Neuronal stem cell (in vitro differentiated cells): ENCODE measurements at regions not wholly inside any gene's neighbourhood (a gene's known extent, or its start where the extent isn't known, plus 50 kb on each side); places are given as distances from the start of the nearest gene placed in this dataset.
A peak's percentile ranks its signal among the peaks of the same experiment; 100 is the strongest.

Experiments
- DNase-seq: peaks from one replicate; pipeline ENCODE4 v3.0.0-alpha.2; 2013; ENCODE audit warnings: low spot score
- H2AFZ ChIP-seq: one replicate; pipeline ENCODE4 v1.6.1; 2013; ENCODE audit warnings: mild to moderate bottlenecking, low read length, inconsistent platforms
- H2AK5ac ChIP-seq: 2 replicates; pipeline ENCODE4 v1.6.1; 2013; ENCODE audit warnings: low read depth, mild to moderate bottlenecking, inconsistent platforms, low read length, moderate library complexity, mixed read lengths
- H2BK120ac ChIP-seq: 2 replicates; pipeline ENCODE4 v1.6.1; 2013; ENCODE audit warnings: low read depth, mild to moderate bottlenecking, inconsistent platforms, low read length, moderate library complexity, mixed read lengths
- H2BK12ac ChIP-seq: one replicate; pipeline ENCODE4 v1.6.1; 2013; ENCODE audit warnings: low read length, inconsistent platforms
- H2BK15ac ChIP-seq: 2 replicates; pipeline ENCODE4 v1.6.1; 2013; ENCODE audit warnings: mild to moderate bottlenecking, low read length, inconsistent platforms, mixed read lengths
- H2BK5ac ChIP-seq: one replicate; pipeline ENCODE4 v1.6.1; 2013; ENCODE audit warnings: inconsistent platforms, mild to moderate bottlenecking, low read length, moderate library complexity
- H3K14ac ChIP-seq: one replicate; pipeline ENCODE4 v1.6.1; 2013; ENCODE audit warnings: low read length, inconsistent platforms
- H3K18ac ChIP-seq: 2 replicates; pipeline ENCODE4 v1.6.1; 2013; ENCODE audit warnings: low read length, inconsistent platforms
- H3K23ac ChIP-seq: 2 replicates; pipeline ENCODE4 v1.6.1; 2013; ENCODE audit warnings: low read depth, mild to moderate bottlenecking, mixed read lengths, low read length, inconsistent platforms; ENCODE audit not compliant: poor library complexity
- H3K27ac ChIP-seq: replicated peaks from 3 replicates; pipeline ENCODE4 v1.5.1; 2013; ENCODE audit warnings: low read length, inconsistent platforms
- H3K27me3 ChIP-seq, 3 experiments: 2 replicates each; pipeline ENCODE4 v1.6.1; 2013; ENCODE audit warnings: low read length in 3 of 3, mild to moderate bottlenecking in 2 of 3, inconsistent platforms in 1 of 3, low read depth in 1 of 3, mixed read lengths in 1 of 3, moderate library complexity in 1 of 3; ENCODE audit not compliant: control insufficient read depth in 3 of 3, insufficient read depth in 3 of 3
- H3K36me3 ChIP-seq, 2 donors: replicated peaks in 1 of 2; 2 replicates each; pipeline ENCODE4 v1.6.1; 2013; ENCODE audit warnings: low read length in 2 of 2; ENCODE audit not compliant: control insufficient read depth in 2 of 2, insufficient read depth in 2 of 2
- H3K4ac ChIP-seq: 2 replicates; pipeline ENCODE4 v1.6.1; 2013; ENCODE audit warnings: inconsistent platforms, mild to moderate bottlenecking, low read length, moderate library complexity
- H3K4me1 ChIP-seq, 2 donors: 1 replicate in 1 of 2; 2 replicates in 1 of 2; pipeline ENCODE4 v1.6.1; 2013; ENCODE audit warnings: low read length in 2 of 2, low read depth in 1 of 2; ENCODE audit not compliant: control insufficient read depth in 2 of 2, insufficient read depth in 1 of 2
- H3K4me2 ChIP-seq: one replicate; pipeline ENCODE4 v1.6.1; 2013; ENCODE audit warnings: mild to moderate bottlenecking, low read length, inconsistent platforms; ENCODE audit not compliant: insufficient read depth, poor library complexity, severe bottlenecking
- H3K4me3 ChIP-seq, 2 donors: 2 replicates each; pipeline ENCODE4 v1.5.1; 2013; ENCODE audit warnings: low read length in 2 of 2, mild to moderate bottlenecking in 2 of 2, inconsistent platforms in 1 of 2, moderate library complexity in 1 of 2
- H3K79me1 ChIP-seq: one replicate; pipeline ENCODE4 v1.6.1; 2013; ENCODE audit warnings: low read depth, mild to moderate bottlenecking, inconsistent platforms, low read length, moderate library complexity
- H3K9ac ChIP-seq: one replicate; pipeline ENCODE4 v1.6.1; 2013; ENCODE audit warnings: mild to moderate bottlenecking, low read depth, low read length, inconsistent platforms; ENCODE audit not compliant: poor library complexity
- H3K9me3 ChIP-seq, 2 donors: replicated peaks in 1 of 2; 2 replicates each; pipeline versions ENCODE3 to v1.6.1; 2013; ENCODE audit warnings: low read length in 2 of 2, mild to moderate bottlenecking in 2 of 2, inconsistent platforms in 1 of 2, low read depth in 1 of 2, mixed read lengths in 1 of 2, moderate library complexity in 1 of 2; ENCODE audit not compliant: control insufficient read depth in 2 of 2, insufficient read depth in 1 of 2
- H4K8ac ChIP-seq: one replicate; pipeline ENCODE4 v1.6.1; 2013; ENCODE audit warnings: low read depth, mild to moderate bottlenecking, inconsistent platforms, low read length, moderate library complexity
- H4K91ac ChIP-seq: one replicate; pipeline ENCODE4 v1.6.1; 2013; ENCODE audit warnings: low read length, low read depth, mild to moderate bottlenecking, inconsistent platforms; ENCODE audit not compliant: poor library complexity
- WGBS, 2 donors: extraction: QIAGEN DNeasy Blood & Tissue Kit; methylation state at CpG; one replicate each; pipeline ENCODE4 v1.1.7; 2013; ENCODE audit warnings: missing lambda C conversion rate in 2 of 2, mixed read lengths in 1 of 2; ENCODE audit not compliant: insufficient read length in 2 of 2, insufficient replicate concordance in 1 of 2; ENCODE audit errors: extremely low coverage in 2 of 2; 5-methylcytosine and 5-hydroxymethylcytosine counted together

GRCh38 chr11:100575860-100576717, 111.0 kb upstream of the ARHGAP42 start:
- no CpG with 5 or more reads among the region's 4 CpGs for WGBS, 2 donors
- H2BK5ac ChIP-seq: no peak overlapping the region
- no peak overlapping the region for H2BK15ac ChIP-seq
- no peak overlapping the region for H4K91ac ChIP-seq
- no peak overlapping the region for H2AK5ac ChIP-seq
- H3K27ac ChIP-seq: no peak overlapping the region
- no peak overlapping the region for H2BK120ac ChIP-seq
- no peak overlapping the region for H2AFZ ChIP-seq
- no peak overlapping the region for H3K4me2 ChIP-seq
- no peaks in the 10 kb centered on the region for H3K79me1 ChIP-seq
- peak; percentile 30 for DNase-seq
- H2BK12ac ChIP-seq: no peak overlapping the region
- no peak overlapping the region for H3K4me3 ChIP-seq
- no peaks in the 10 kb centered on the region for H3K36me3 ChIP-seq
- no peak overlapping the region for H3K9ac ChIP-seq
- H3K14ac ChIP-seq: no peak overlapping the region
- no peaks in the 10 kb centered on the region for H3K4me1 ChIP-seq
- no peak overlapping the region for H3K18ac ChIP-seq
- no peaks in the 10 kb centered on the region for H3K27me3 ChIP-seq
- H3K9me3 ChIP-seq: no peaks in the 10 kb centered on the region
- no peak overlapping the region for H3K4ac ChIP-seq
- H4K8ac ChIP-seq: no peak overlapping the region
- no peak overlapping the region for H3K23ac ChIP-seq

DNA sequence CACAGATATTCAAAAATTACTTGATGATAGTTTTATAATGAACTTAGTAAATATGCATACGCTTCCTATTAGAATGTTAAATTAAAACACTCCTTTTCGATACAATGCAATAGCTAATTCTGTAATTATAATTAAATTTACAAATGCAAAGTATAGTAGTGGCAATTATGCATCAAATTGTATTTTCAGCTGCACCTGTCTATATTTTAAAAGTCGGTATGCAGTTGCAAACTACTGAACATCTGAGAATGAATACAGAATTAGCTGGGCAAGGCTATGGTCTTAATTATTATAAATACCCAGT, 110.4 kb upstream of the ARHGAP42 start:
- no CpG with 5 or more reads among the region's 3 CpGs for WGBS, 2 donors
- Histone ChIP-seq H3K36me3 (no peaks in the 10 kb centered on the region), H2AFZ (no peak overlapping the region), H4K8ac (no peak overlapping the region), H3K4me1 (no peaks in the 10 kb centered on the region), H3K79me1 (no peaks in the 10 kb centered on the region), H2BK12ac (no peak overlapping the region), H3K23ac (no peak overlapping the region), H3K4me2 (no peak overlapping the region), H4K91ac (no peak overlapping the region), H2BK5ac (no peak overlapping the region), H3K4me3 (no peak overlapping the region), H3K9me3 (no peaks in the 10 kb centered on the region), H3K4ac (no peak overlapping the region), H2BK120ac (no peak overlapping the region), H3K27me3 (no peaks in the 10 kb centered on the region), H3K14ac (no peak overlapping the region), H3K27ac (no peak overlapping the region), H3K18ac (no peak overlapping the region), H2AK5ac (no peak overlapping the region), H3K9ac (no peak overlapping the region), H2BK15ac (no peak overlapping the region)
- DNase-seq: no peak

GRCh38 chr11:100578831-100579311, 108.2 kb upstream of the ARHGAP42 start:
- H3K18ac ChIP-seq: no peak overlapping the region
- no peak overlapping the region for H4K91ac ChIP-seq
- no peak overlapping the region for H3K27ac ChIP-seq
- H3K4me2 ChIP-seq: no peak overlapping the region
- no peak overlapping the region for H3K4ac ChIP-seq
- no peaks in the 10 kb centered on the region for H3K36me3 ChIP-seq
- no peak overlapping the region for H2BK120ac ChIP-seq
- H2AK5ac ChIP-seq: no peak overlapping the region
- H3K14ac ChIP-seq: no peak overlapping the region
- no peak overlapping the region for H4K8ac ChIP-seq
- H3K23ac ChIP-seq: no peak overlapping the region
- H3K79me1 ChIP-seq: no peaks in the 10 kb centered on the region
- no peak overlapping the region for H2BK15ac ChIP-seq
- no peak overlapping the region for H2AFZ ChIP-seq
- no peaks in the 10 kb centered on the region for H3K27me3 ChIP-seq
- H2BK12ac ChIP-seq: no peak overlapping the region
- no peaks in the 10 kb centered on the region for H3K9me3 ChIP-seq
- H3K4me1 ChIP-seq: no peaks in the 10 kb centered on the region
- WGBS, 2 donors: no CpG with 5 or more reads among the region's 5 CpGs
- no peak for DNase-seq
- H2BK5ac ChIP-seq: no peak overlapping the region
- no peak overlapping the region for H3K4me3 ChIP-seq
- no peak overlapping the region for H3K9ac ChIP-seq

DNA sequence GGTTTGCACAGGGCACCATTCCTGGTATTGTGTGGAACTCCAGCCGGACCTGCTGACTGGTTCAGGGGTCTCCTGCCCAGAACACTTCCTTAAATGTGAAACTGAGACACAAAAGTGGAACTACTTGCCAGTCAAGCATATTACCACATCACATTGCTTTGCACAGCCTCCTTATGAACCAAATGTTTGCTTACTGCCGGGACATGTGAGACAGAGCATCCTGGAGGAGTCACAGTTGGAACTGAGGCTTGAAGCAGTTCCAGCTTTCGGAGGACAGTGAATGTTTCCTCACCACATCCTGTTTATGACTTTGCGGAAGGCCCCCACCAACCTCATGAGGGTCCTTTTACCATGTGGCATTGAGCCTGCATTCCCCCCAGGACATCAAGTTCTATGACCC, 105.8 kb upstream of the ARHGAP42 start:
- H3K9ac ChIP-seq: no peak overlapping the region
- H4K91ac ChIP-seq: no peak overlapping the region
- no peak overlapping the region for H2BK120ac ChIP-seq
- H2AK5ac ChIP-seq: no peak overlapping the region
- H3K18ac ChIP-seq: no peak overlapping the region
- no peak overlapping the region for H2BK12ac ChIP-seq
- no peak overlapping the region for H3K4me2 ChIP-seq
- no peak overlapping the region for H3K4me3 ChIP-seq
- no peak overlapping the region for H3K14ac ChIP-seq
- H3K36me3 ChIP-seq: no peaks in the 10 kb centered on the region
- no peak overlapping the region for H3K4ac ChIP-seq
- no peak overlapping the region for H2BK15ac ChIP-seq
- no peak overlapping the region for H4K8ac ChIP-seq
- DNase-seq: no peak
- H3K4me1 ChIP-seq: no peaks in the 10 kb centered on the region
- no peak overlapping the region for H3K23ac ChIP-seq
- H3K27ac ChIP-seq: no peak overlapping the region
- H3K9me3 ChIP-seq: no peaks in the 10 kb centered on the region
- H2BK5ac ChIP-seq: no peak overlapping the region
- no peaks in the 10 kb centered on the region for H3K79me1 ChIP-seq
- no peak overlapping the region for H2AFZ ChIP-seq
- no CpG with 5 or more reads among the region's 4 CpGs for WGBS, 2 donors
- H3K27me3 ChIP-seq: no peaks in the 10 kb centered on the region
